Breast epithelium (tissue), 3 donors: ENCODE measurements at regions not wholly inside any gene's neighbourhood (a gene's known extent, or its start where the extent isn't known, plus 50 kb on each side); places are given as distances from the start of the nearest gene placed in this dataset.

Experiments used
- POLR2A ChIP-seq: fragments of 450-650 bp; IDR thresholded peaks from one replicate; pipeline ENCODE4 v1.6.1; 2016; ENCODE audit warnings: antibody characterized with exemption, mild to moderate bottlenecking, moderate library complexity
- TF ChIP-seq, protein P1 (sequence below), 3 donors: fragments of 450-650 bp; IDR thresholded peaks; one replicate each; pipeline ENCODE4 v1.5.1; 2016 to 2017; ENCODE audit warnings: antibody characterized with exemption in 3 of 3, mild to moderate bottlenecking in 3 of 3, moderate library complexity in 3 of 3

DNA sequence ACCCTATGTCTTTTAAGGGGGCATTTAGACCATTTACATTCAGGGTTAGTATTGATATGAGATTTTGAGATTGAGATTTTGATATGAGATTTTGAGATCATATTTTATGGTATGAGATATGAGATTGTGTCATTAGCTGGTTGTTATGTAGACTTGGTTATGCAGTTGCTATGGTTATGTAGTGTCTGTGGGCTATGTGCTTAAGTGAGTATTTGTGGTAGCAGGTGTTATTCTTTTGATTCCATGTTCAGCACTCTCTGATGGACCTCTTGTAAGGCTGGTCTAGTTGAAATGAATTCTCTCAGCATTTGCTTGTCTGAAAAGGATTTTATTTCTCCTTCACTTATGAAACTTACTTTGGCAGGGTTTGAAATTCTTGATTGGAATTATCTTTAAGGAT, 225.4 kb downstream of the SATB1 start:
- TF ChIP-seq, protein P1, sequence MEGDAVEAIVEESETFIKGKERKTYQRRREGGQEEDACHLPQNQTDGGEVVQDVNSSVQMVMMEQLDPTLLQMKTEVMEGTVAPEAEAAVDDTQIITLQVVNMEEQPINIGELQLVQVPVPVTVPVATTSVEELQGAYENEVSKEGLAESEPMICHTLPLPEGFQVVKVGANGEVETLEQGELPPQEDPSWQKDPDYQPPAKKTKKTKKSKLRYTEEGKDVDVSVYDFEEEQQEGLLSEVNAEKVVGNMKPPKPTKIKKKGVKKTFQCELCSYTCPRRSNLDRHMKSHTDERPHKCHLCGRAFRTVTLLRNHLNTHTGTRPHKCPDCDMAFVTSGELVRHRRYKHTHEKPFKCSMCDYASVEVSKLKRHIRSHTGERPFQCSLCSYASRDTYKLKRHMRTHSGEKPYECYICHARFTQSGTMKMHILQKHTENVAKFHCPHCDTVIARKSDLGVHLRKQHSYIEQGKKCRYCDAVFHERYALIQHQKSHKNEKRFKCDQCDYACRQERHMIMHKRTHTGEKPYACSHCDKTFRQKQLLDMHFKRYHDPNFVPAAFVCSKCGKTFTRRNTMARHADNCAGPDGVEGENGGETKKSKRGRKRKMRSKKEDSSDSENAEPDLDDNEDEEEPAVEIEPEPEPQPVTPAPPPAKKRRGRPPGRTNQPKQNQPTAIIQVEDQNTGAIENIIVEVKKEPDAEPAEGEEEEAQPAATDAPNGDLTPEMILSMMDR (IDR thresholded peaks at IDR 0.05), result no peak
- no peak for TF ChIP-seq POLR2A
